SK-N-MC (cell line): ENCODE measurements at regions not wholly inside any gene's neighbourhood (a gene's known extent, or its start where the extent isn't known, plus 50 kb on each side); places are given as distances from the start of the nearest gene placed in this dataset.

Experiments used
- DNase-seq: peaks from one replicate; pipeline ENCODE4 v3.0.0-alpha.2; 2011; ENCODE audit warnings: low read depth, low spot score
- H3K27ac ChIP-seq: fragments of 200-600 bp; sonication (generic); 2 replicates; pipeline ENCODE4 v1.5.1; 2016; ENCODE audit warnings: mixed run types
- H3K36me3 ChIP-seq: fragments of 200-600 bp; sonication (generic); 2 replicates; pipeline ENCODE4 v1.6.1; 2017; ENCODE audit warnings: antibody characterized with exemption, low read length, mixed read lengths; ENCODE audit not compliant: insufficient read depth
- H3K4me3 ChIP-seq: fragments of 200-600 bp; sonication (generic); 2 replicates; pipeline ENCODE4 v1.5.1; 2016
- H3K9ac ChIP-seq: fragments of 200-600 bp; sonication (generic); 2 replicates; pipeline ENCODE4 v1.8.0; 2017; ENCODE audit warnings: mixed run types, mixed read lengths; ENCODE audit not compliant: insufficient read length
- H3K9me3 ChIP-seq: fragments of 200-600 bp; sonication (generic); 2 replicates; pipeline ENCODE4 v1.6.1; 2017; ENCODE audit warnings: low read depth, mild to moderate bottlenecking, antibody characterized with exemption, low read length, moderate library complexity, mixed read lengths
- EZH2 ChIP-seq: fragments of 200-600 bp; sonication (generic); IDR thresholded peaks from one replicate; pipeline ENCODE4 v1.6.1; 2017; ENCODE audit warnings: antibody characterized with exemption
- FOXP2 ChIP-seq: optimal IDR thresholded peaks from 2 replicates; pipeline ENCODE3; 2011; ENCODE audit warnings: mild to moderate bottlenecking, moderate library complexity; ENCODE audit not compliant: insufficient read depth; ENCODE audit errors: extremely low read length, control extremely low read depth
- POLR2AphosphoS5 ChIP-seq: IDR thresholded peaks from 2 replicates; pipeline ENCODE4 v1.6.1; 2012; ENCODE audit warnings: mild to moderate bottlenecking, low read depth, low read length, borderline replicate concordance

- Histone ChIP-seq H3K9ac (no peak overlapping the region), H3K9me3 (no peaks in the 10 kb centered on the region), H3K36me3 (no peaks in the 10 kb centered on the region), H3K27ac (no peak overlapping the region), H3K4me3 (no peak overlapping the region)
- TF ChIP-seq EZH2 (no peak), POLR2AphosphoS5 (no peak), FOXP2 (no peak)
- DNase-seq, result no peak
Measured at GRCh38 chr10:33524041-33524440, 189.6 kb upstream of the NRP1 start.

GRCh38 chr10:33523236-33523792 is 188.8 kb upstream of the NRP1 start:
- no peak overlapping the region for H3K27ac ChIP-seq
- DNase-seq, result no peak
- no peaks in the 10 kb centered on the region for H3K9me3 ChIP-seq
- no peak overlapping the region for H3K9ac ChIP-seq
- TF ChIP-seq POLR2AphosphoS5, result no peak
- no peak for TF ChIP-seq FOXP2
- no peak for TF ChIP-seq EZH2
- H3K4me3 ChIP-seq, result no peak overlapping the region
- H3K36me3 ChIP-seq, result no peaks in the 10 kb centered on the region

DNA sequence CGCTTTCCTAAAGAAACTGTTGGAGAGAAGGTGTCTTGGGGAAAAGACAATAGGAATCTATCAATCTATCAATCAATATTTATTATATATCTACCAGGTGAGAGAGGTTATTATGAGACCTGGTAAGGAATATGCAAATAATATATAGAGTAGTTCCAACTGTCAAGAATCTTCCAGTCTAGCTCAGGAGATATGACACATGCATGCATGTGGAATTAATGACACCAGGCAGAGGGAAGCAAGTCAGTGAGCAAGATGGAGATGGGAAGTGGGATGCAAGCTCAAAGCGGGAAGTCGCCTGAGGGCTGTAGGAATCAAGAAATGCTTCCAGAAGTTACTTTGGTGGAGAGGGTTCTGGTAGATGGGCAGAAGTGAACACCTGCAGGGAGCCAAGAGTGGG is 187.4 kb upstream of the NRP1 start:
- H3K9ac ChIP-seq, result no peak overlapping the region
- H3K4me3 ChIP-seq, result no peak overlapping the region
- no peak for TF ChIP-seq POLR2AphosphoS5
- no peak for TF ChIP-seq FOXP2
- TF ChIP-seq EZH2, result no peak
- no peaks in the 10 kb centered on the region for H3K36me3 ChIP-seq
- H3K9me3 ChIP-seq, result no peaks in the 10 kb centered on the region
- DNase-seq, result no peak
- no peak overlapping the region for H3K27ac ChIP-seq

- no peak for DNase-seq
- H3K27ac ChIP-seq, result no peak overlapping the region
Measured at GRCh38 chr10:33521062-33521461, 186.6 kb upstream of the NRP1 start.

GRCh38 chr10:33520223-33520622 is 185.8 kb upstream of the NRP1 start:
- no peak for TF ChIP-seq FOXP2
- no peak for TF ChIP-seq POLR2AphosphoS5
- no peak for TF ChIP-seq EZH2
- DNase-seq, result no peak
- Histone ChIP-seq H3K27ac (no peak overlapping the region), H3K9me3 (no peaks in the 10 kb centered on the region), H3K4me3 (no peak overlapping the region), H3K9ac (no peak overlapping the region), H3K36me3 (no peaks in the 10 kb centered on the region)

More at GRCh38 chr10:33521062-33521461, 186.6 kb upstream of the NRP1 start:
- no peaks in the 10 kb centered on the region for H3K36me3 ChIP-seq
- no peak overlapping the region for H3K9ac ChIP-seq
- no peaks in the 10 kb centered on the region for H3K9me3 ChIP-seq
- peak overlapping the region; percentile 15; the same call in 1 of the 2 replicates for H3K4me3 ChIP-seq
- TF ChIP-seq FOXP2 (no peak), POLR2AphosphoS5 (no peak), EZH2 (no peak)

DNA sequence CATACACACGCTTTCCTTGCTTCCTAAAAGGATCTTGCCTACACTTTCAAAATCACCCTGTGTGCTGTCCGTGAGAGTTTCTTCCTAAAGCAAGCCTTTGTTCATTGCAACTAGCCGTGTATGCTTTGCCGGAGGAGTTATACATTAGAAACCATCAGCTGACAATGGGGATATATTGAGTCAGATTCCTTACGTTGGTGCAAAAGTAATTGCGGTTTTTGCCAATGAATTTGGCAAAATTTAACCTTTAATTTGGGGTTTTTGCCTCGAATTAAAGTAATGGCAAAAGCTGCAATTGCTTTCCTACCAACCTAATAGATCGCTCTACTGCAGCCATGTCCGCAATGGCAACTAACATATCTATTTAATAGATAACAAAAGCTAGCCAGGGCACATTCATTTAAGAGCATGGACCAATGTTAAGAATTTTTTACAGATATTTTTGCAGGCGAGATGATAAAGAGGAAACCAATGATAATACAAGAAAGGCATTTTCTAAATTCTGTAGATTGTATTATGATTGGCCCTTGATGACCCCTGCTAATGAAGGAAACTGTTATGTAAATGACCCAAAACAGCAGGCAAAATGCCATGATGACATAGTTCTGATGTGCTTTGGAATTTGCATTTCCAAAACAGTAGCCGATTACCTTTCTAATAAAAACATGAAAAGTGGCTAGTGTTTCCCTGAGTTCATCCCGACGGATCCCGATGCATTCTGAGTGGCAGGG is 184.8 kb upstream of the NRP1 start:
- Histone ChIP-seq H3K4me3 (no peak overlapping the region), H3K9ac (no peak overlapping the region), H3K9me3 (no peaks in the 10 kb centered on the region), H3K27ac (no peak overlapping the region), H3K36me3 (no peaks in the 10 kb centered on the region)
- DNase-seq, result no peak
- TF ChIP-seq POLR2AphosphoS5, result no peak
- no peak for TF ChIP-seq FOXP2
- no peak for TF ChIP-seq EZH2

DNA sequence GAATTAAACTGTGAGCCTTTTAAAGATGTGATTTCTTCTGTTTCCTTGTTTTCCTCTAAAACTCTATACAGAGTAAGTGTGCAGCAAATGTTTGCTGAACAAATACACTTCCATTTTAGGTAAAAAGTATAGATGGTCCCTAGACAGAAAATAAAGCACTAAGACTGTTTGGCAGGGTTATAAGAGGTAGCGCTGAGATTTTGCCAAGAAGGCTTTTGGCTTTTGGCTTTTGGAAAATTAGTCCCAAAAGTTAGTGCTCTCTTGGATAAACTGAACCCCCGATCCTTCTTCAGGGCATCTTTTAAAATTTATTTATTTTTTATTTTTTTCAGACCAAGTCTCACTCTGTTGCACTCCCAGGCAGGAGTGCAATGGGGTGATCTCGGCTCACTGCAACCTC is 175.7 kb upstream of the NRP1 start:
- Histone ChIP-seq H3K9me3 (no peaks in the 10 kb centered on the region), H3K9ac (no peak overlapping the region), H3K27ac (no peak overlapping the region), H3K36me3 (no peaks in the 10 kb centered on the region), H3K4me3 (no peak overlapping the region)
- TF ChIP-seq FOXP2 (no peak), POLR2AphosphoS5 (no peak), EZH2 (no peak)
- no peak for DNase-seq

GRCh38 chr10:33509231-33509831 is 174.9 kb upstream of the NRP1 start:
- TF ChIP-seq EZH2, result no peak
- no peak for TF ChIP-seq POLR2AphosphoS5
- TF ChIP-seq FOXP2, result no peak
- Histone ChIP-seq H3K9me3 (no peaks in the 10 kb centered on the region), H3K9ac (no peak overlapping the region), H3K36me3 (no peaks in the 10 kb centered on the region), H3K27ac (no peak overlapping the region), H3K4me3 (peak overlapping the region; percentile 30; the same call in 1 of the 2 replicates)
- peak; percentile 1 for DNase-seq
